ENCODE measurements at regions not wholly inside any gene's neighbourhood (a gene's known extent, or its start where the extent isn't known, plus 50 kb on each side); places are given as distances from the start of the nearest gene placed in this dataset.

DNA sequence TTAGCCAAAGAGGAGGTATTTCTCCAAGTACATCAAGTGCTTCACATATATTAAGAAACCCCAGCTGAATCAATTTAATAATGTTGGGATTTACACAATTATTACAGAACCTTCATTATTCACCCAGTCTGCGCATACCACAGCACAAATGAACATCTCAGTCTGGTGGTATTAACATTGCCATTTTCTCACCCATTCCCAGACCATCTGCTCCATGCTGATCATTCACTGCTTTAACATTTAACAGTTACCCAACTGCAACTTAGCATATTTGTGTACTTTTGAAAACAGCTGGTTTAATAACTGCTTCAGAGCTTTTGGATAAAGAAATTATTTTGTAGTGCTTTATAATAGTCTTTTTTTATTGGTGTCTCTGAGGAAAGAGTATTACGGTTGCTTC lies 1072.1 kb downstream of the NXPH1 start:
- TF ChIP-seq, protein P1, sequence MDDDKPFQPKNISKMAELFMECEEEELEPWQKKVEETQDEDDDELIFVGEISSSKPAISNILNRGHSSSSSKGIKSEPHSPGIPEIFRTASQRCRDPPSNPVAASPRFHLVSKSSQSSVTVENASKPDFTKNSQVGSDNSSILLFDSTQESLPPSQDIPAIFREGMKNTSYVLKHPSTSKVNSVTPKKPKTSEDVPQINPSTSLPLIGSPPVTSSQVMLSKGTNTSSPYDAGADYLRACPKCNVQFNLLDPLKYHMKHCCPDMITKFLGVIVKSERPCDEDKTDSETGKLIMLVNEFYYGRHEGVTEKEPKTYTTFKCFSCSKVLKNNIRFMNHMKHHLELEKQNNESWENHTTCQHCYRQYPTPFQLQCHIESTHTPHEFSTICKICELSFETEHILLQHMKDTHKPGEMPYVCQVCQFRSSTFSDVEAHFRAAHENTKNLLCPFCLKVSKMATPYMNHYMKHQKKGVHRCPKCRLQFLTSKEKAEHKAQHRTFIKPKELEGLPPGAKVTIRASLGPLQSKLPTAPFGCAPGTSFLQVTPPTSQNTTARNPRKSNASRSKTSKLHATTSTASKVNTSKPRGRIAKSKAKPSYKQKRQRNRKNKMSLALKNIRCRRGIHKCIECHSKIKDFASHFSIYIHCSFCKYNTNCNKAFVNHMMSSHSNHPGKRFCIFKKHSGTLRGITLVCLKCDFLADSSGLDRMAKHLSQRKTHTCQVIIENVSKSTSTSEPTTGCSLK (tag by site-specific recombination; IDR thresholded peaks at IDR 0.05), result no peak
- no peak for TF ChIP-seq ZNF112 (tag by site-specific recombination; IDR thresholded peaks at IDR 0.05)
- no peak overlapping the region for H3K27ac ChIP-seq (ENCODE audit: extremely low read depth, low read depth, low read length)
- no peak overlapping the region for H3K4me3 ChIP-seq (ENCODE audit: low read depth, low read length)
- no peaks in the 10 kb centered on the region for H3K4me1 ChIP-seq (ENCODE audit: control insufficient read depth, insufficient read depth, low read length)
- H3K9me3 ChIP-seq (ENCODE audit: control insufficient read depth, insufficient read depth, low read depth, low read length), result no peaks in the 10 kb centered on the region
- ChIA-PET POLR2A (no interaction called here), CTCF (no interaction called here)
- H3K36me3 ChIP-seq (ENCODE audit: control insufficient read depth in 2 of 2, insufficient read depth in 1 of 2, low read length in 2 of 2), result no peaks in the 10 kb centered on the region

DNA sequence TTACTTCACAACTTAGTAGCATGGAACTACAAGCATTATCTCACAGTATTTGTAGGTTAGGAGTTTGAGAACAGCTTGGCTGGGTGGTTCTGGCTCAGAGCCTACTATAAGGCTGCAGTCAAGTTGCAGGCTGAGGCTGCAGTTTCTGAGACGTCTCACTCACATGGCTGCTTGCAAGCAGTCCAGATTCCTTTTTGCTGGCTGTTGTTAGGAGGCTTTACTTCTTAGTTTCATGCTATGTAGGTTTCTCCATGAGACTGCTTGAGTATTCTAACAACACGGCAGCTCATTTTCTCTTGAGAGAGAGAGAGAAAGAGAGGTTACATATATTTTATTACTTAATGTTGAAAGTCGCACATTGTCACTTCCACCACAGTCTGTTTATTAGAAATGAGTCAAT lies 1073.9 kb downstream of the NXPH1 start:
- Histone ChIP-seq H3K4me3 (ENCODE audit: low read depth, low read length) (no peak overlapping the region), H3K36me3 (ENCODE audit: control insufficient read depth in 2 of 2, insufficient read depth in 1 of 2, low read length in 2 of 2) (no peaks in the 10 kb centered on the region), H3K4me1 (ENCODE audit: control insufficient read depth, insufficient read depth, low read length) (no peaks in the 10 kb centered on the region), H3K27ac (ENCODE audit: extremely low read depth, low read depth, low read length) (no peak overlapping the region), H3K9me3 (ENCODE audit: control insufficient read depth, insufficient read depth, low read depth, low read length) (no peaks in the 10 kb centered on the region)
- TF ChIP-seq ZNF350 (tag by site-specific recombination; IDR thresholded peaks at IDR 0.05) (no peak), ZNF175 (tag by site-specific recombination; IDR thresholded peaks at IDR 0.05) (no peak), YY1 (tag by site-specific recombination; IDR thresholded peaks at IDR 0.05) (no peak), ZBTB21 (tag by site-specific recombination; IDR thresholded peaks at IDR 0.05) (no peak), ZBTB17 (tag by site-specific recombination; IDR thresholded peaks at IDR 0.05) (no peak), ZNF510 (tag by site-specific recombination; IDR thresholded peaks at IDR 0.05; ENCODE audit: insufficient replicate concordance) (no peak), HOXD13 (CRISPR knock-in tag; IDR thresholded peaks at IDR 0.05; ENCODE audit: borderline replicate concordance) (no peak), ZNF138 (tag by site-specific recombination; IDR thresholded peaks at IDR 0.05; ENCODE audit: borderline replicate concordance) (no peak), ZNF624 (tag by site-specific recombination; IDR thresholded peaks at IDR 0.05) (no peak)
- TF ChIP-seq, protein P2, sequence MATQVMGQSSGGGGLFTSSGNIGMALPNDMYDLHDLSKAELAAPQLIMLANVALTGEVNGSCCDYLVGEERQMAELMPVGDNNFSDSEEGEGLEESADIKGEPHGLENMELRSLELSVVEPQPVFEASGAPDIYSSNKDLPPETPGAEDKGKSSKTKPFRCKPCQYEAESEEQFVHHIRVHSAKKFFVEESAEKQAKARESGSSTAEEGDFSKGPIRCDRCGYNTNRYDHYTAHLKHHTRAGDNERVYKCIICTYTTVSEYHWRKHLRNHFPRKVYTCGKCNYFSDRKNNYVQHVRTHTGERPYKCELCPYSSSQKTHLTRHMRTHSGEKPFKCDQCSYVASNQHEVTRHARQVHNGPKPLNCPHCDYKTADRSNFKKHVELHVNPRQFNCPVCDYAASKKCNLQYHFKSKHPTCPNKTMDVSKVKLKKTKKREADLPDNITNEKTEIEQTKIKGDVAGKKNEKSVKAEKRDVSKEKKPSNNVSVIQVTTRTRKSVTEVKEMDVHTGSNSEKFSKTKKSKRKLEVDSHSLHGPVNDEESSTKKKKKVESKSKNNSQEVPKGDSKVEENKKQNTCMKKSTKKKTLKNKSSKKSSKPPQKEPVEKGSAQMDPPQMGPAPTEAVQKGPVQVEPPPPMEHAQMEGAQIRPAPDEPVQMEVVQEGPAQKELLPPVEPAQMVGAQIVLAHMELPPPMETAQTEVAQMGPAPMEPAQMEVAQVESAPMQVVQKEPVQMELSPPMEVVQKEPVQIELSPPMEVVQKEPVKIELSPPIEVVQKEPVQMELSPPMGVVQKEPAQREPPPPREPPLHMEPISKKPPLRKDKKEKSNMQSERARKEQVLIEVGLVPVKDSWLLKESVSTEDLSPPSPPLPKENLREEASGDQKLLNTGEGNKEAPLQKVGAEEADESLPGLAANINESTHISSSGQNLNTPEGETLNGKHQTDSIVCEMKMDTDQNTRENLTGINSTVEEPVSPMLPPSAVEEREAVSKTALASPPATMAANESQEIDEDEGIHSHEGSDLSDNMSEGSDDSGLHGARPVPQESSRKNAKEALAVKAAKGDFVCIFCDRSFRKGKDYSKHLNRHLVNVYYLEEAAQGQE (tag by site-specific recombination; IDR thresholded peaks at IDR 0.05), result no peak
- POLR2A ChIA-PET, result no interaction called here
- CTCF ChIA-PET, result no interaction called here

DNA sequence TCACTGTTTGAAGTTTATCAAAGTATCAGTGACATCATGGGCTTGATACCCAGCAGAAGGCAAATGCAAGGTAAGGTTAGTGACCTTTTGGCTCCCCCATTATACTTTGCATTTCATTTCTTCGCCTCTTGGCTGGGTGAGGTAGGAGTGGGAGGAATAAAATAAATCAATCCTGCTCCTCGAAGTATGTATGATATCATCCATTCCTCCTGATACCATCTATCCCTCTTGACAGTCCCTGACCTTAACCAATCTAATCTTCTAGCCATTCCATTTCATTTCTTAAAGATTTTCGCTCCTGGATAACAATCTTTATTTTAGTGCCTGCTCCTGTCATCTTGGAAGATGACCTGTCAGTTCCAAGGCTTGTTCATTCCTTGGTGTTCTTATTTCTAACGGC lies 1083.3 kb downstream of the NXPH1 start:
- ChIA-PET CTCF (no interaction called here), POLR2A (no interaction called here)
- TF ChIP-seq ZNF654 (tag by site-specific recombination; IDR thresholded peaks at IDR 0.05; ENCODE audit: low read depth), result no peak
- TF ChIP-seq ZNF426 (tag by site-specific recombination; IDR thresholded peaks at IDR 0.05), result no peak
- TF ChIP-seq, protein P3, sequence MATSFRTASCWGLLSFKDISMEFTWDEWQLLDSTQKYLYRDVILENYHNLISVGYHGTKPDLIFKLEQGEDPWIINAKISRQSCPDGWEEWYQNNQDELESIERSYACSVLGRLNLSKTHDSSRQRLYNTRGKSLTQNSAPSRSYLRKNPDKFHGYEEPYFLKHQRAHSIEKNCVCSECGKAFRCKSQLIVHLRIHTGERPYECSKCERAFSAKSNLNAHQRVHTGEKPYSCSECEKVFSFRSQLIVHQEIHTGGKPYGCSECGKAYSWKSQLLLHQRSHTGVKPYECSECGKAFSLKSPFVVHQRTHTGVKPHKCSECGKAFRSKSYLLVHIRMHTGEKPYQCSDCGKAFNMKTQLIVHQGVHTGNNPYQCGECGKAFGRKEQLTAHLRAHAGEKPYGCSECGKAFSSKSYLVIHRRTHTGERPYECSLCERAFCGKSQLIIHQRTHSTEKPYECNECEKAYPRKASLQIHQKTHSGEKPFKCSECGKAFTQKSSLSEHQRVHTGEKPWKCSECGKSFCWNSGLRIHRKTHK (tag by site-specific recombination; IDR thresholded peaks at IDR 0.05), result no peak
- TF ChIP-seq, protein P4, sequence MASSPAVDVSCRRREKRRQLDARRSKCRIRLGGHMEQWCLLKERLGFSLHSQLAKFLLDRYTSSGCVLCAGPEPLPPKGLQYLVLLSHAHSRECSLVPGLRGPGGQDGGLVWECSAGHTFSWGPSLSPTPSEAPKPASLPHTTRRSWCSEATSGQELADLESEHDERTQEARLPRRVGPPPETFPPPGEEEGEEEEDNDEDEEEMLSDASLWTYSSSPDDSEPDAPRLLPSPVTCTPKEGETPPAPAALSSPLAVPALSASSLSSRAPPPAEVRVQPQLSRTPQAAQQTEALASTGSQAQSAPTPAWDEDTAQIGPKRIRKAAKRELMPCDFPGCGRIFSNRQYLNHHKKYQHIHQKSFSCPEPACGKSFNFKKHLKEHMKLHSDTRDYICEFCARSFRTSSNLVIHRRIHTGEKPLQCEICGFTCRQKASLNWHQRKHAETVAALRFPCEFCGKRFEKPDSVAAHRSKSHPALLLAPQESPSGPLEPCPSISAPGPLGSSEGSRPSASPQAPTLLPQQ (tag by site-specific recombination; IDR thresholded peaks at IDR 0.05), result no peak
- no peak for TF ChIP-seq ZNF292 (tag by site-specific recombination; IDR thresholded peaks at IDR 0.05; ENCODE audit: borderline replicate concordance, low read depth)
- TF ChIP-seq ZBTB7A (tag by site-specific recombination; IDR thresholded peaks at IDR 0.05; ENCODE audit: low read depth), result no peak
- Histone ChIP-seq H3K4me3 (ENCODE audit: low read depth, low read length) (no peak overlapping the region), H3K27ac (ENCODE audit: extremely low read depth, low read depth, low read length) (no peak overlapping the region), H3K4me1 (ENCODE audit: control insufficient read depth, insufficient read depth, low read length) (no peaks in the 10 kb centered on the region), H3K9me3 (ENCODE audit: control insufficient read depth, insufficient read depth, low read depth, low read length) (no peaks in the 10 kb centered on the region), H3K36me3 (ENCODE audit: control insufficient read depth in 2 of 2, insufficient read depth in 1 of 2, low read length in 2 of 2) (no peaks in the 10 kb centered on the region)

All from HEK293 (cell line).